Stimulated activated CD4-positive, alpha-beta T cell treated with anti-CD3 and anti-CD28 coated beads, Interleukin-2, amount 100 ng/mL, for 4 hours (primary cell): ENCODE measurements at regions not wholly inside any gene's neighbourhood (a gene's known extent, or its start where the extent isn't known, plus 50 kb on each side); places are given as distances from the start of the nearest gene placed in this dataset.

ENCODE experiments used
- DNase-seq: peaks from one replicate; pipeline ENCODE4 v3.0.0-alpha.2; 2020; ENCODE audit warnings: low read depth

DNA sequence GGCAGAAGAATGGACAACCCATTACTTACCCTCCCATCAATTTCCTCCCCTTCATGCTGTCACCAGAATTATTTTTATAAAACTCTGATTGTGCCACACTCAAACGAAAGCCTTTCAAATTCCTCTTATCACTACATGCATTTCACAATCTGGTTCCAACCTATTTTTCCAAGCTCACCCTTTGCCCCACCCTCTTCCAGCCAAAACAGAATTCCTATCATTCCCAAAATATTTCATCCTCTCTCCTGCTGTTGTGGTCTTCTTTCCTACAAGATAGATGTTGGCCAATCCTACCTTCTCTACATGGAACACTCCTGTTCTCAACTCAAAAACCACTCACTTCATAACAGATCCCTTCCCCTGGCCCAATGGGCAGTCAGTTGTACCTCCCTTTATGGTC lies 111.5 kb downstream of the ELAPOR2 start:
- DNase-seq = no peak

DNA sequence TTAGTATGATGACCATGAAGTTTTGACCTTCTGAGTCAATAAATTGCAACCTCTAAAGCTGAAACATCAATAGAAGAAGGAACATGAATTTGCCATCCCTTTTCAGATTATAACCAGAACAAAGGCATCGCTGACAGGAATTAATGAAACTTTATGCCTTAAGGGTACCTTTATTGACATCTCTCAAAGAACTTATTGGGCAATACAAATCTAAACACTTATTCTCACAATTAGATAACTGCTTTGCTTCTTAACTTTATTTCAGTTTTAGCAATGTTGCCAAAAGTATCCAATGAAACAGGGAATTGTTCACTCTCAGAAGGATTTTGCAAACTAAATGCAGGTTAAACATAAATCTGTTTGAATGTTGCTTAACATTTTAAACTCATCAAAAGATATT lies 116.0 kb downstream of the ELAPOR2 start:
- no peak for DNase-seq

DNA sequence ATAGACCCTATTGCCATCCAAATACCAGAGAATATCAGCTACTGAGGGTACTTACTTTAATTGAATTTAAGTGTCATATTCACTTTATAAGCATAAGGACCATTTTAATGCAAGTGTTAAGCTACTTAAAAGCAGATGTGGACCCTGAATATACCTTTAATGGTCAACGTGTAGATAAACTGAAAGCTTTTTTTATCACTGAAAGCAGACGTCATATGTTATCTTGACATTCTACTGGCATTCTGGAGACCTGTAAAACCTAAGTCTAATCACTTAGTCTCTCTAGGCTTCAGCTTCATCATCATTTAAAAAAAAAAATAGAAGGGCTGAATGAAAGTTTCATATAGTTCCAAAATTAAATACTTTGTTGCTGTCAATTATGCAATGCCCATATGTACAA lies 116.5 kb downstream of the ELAPOR2 start:
- no peak for DNase-seq

DNA sequence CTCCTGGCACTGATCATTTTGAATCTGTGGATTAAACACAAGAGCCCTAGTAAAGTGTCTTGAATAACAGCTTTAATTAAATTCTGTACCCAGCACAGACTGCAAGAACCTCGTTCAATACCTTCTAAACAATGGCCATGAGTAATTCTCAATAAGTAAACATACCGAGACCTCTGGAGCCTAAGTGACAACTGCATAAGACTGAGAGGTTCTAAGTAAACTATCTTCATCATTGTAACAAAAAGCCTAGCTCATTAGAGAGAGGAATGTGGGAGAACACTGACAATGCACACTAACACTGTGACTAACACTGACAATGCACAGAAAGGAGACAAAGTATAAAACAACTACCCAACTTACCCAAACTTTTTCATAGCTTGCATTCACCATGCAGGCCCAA lies 117.4 kb downstream of the ELAPOR2 start:
- no peak for DNase-seq

DNA sequence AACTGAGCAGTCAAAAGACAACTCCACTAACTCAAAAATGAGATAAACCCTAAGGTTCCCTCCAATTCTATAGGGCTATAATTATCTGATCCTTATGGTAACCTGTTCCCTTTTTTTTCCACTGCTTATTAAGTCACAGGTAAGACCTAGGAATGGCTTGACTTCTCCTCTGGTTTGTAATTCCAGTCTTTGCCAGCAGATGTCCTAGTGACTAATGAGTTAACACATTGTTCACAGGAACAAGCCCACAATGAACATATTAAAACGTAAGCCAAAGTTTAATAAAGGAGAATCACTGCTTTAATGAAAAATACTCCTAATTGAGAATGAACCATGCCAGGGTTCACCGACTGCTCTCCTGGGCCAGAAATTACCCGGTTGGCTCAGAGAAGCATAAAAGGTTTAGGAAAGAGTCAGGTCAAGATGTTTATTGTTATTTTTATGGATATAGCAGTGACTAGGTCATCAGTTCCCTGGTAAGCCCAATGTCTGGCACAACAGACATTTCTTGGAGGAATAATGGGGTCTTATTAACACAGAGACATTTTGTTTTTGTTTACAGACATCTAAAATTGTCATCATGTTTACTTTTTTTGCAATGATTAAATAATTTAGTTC lies 120.1 kb downstream of the ELAPOR2 start:
- DNase-seq = peak; percentile 41

DNA sequence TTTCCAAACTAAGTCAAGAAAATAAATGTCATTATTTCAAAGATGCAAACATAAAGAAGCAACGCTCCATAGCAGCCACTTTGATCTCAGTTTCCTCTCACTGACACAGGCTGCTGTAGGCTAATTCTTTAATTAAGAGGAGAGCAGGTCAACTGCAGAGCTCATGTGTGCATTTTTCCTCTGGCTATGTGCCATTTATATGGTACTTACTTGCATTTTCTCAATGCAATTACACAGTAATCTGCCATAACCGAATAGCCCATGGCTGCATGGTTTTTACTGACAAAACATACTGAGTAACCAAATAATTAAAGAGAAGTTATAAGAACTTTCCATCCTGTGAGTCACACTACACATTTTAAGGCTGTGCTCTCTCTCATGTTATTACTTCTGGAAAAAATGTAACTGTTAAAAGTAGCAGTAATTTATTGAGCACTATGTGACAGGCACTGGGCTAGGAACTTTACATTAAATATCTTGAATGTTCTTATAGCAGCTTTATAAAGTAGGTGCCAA lies 122.0 kb downstream of the ELAPOR2 start:
- DNase-seq = no peak

DNA sequence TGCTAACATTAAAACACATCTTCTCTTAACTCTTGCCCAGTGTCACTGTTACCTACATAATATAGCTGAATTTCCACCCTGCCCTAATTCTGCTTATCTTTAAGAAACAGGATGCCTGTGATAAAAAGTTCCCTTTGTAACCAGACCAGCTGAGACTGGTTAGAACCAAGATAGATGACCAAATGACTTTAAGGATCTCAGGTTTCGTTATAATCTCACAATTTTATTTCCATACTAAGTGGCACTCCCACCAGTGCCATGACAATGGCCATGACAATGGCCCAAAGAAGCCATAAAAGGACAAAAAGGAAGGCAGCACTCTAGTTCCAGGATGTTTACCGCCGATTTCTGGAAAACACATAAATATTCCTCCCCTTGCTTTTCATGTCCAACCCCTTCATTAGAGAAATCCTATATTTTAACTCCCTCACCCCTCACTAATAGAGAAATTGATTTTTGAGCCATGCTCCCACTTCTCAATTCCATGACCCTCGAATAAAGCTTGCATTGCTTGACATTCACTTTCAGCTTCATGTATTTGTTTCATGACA lies 126.1 kb downstream of the ELAPOR2 start:
- DNase-seq = no peak

DNA sequence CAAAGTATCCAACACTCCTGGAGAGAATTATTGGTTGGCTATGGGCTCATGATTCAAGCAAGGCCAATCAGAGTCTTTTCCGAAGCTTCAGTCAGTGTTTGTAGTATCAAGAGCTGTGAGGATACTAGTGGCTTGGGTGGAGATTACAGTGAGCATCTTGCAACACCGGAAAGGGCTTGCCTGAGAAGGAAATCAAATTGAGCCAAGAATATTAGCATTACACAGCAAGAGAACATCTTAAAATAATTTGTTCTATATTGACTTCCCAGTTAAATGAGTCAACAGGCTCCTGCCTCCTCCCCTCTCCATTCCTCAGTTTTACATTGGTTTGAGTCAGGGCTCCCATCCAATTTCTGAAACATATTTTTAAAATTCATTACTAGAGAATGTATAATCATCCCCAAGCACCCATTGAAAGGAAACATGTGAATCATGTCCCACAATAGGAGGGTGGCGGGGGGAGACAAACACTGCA lies 127.4 kb downstream of the ELAPOR2 start:
- DNase-seq = no peak

DNA sequence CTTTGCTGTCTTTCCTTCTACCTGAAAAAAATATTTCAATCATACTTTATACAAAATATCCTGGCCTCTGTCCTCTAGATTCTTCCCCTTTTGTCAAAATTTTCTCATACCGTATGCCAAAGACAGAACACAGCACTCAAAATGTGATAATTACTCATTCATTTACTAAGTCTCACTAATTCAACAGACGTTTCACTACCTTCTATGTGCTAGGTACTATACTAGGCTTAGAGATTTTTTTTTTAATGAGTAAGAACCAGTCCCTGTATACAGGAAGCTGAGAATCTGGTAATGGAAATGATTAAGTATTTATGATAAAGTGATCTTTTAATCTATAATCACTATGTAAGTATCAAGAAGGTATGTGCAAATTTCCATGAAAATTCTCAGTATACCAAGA lies 128.0 kb downstream of the ELAPOR2 start:
- no peak for DNase-seq

DNA sequence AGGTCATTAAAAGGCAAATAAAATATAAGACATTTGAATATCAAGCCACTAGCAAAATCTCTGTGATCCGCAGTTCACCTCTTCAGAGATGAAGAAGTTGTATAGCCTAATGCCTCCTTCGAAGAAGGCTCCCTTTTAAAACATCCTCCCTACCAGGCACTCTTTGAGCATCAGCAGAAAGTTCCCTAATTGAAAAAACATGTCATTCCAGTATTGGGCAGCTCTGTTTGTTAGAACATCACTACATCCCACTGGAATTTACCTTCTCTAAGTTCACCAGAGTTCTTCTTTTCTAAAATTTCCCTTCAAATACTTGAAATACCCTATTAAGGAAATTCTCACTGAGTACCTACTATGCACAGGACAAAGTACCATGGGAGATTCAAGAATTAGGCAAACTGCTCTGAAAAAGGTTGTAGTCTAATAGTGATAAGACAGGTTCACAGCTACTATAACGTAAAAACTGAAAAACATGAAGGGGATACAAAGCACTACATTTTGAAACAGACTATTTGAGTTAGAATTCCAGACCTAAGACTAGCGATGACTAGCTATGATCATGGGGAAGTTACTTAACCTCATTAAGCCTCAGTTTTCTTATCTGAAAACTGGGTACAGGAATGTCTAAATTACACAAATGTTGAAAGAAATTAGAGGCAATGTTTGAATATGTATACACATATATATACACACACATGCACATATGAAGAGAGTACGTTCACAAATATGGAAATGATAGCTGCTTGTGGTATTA lies 128.7 kb downstream of the ELAPOR2 start:
- no peak for DNase-seq

DNA sequence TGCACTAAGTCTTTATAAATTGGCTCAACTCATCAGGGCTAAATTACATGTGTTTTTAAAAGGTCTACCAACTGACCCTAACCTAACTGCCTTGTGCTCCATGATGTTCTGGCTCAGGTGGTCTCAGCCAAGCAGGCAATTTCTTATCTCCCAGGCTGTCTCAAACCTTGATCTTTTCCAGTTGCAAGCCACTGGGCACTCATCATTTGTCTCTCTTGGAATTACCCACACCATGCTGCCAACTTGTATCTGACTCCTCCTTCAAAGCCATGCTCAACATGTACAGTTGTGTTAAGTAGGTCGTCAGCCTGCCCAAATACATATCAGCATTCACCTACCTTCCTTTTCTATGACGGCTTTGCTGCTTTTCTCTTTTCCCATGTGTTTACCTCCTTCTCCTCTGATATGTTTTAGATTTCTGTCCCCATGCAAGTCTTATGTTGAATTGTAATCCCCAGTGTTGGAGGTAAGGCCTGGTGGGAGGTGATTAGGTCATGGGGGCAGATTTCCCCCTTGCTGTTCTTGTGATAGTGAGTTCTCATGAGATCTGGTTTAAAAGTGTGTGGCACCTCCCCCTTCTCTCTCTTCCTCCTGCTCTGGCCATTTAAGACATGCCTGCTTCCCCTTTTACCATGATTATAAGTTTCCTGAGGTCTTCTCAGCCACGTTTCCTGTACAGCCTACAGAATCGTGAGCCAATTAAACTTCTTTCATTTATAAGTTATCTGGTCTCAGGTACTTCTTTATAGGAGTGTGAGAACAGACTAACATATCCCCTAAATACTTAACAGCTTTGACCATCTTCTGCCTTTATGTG lies 130.0 kb downstream of the ELAPOR2 start:
- no peak for DNase-seq

DNA sequence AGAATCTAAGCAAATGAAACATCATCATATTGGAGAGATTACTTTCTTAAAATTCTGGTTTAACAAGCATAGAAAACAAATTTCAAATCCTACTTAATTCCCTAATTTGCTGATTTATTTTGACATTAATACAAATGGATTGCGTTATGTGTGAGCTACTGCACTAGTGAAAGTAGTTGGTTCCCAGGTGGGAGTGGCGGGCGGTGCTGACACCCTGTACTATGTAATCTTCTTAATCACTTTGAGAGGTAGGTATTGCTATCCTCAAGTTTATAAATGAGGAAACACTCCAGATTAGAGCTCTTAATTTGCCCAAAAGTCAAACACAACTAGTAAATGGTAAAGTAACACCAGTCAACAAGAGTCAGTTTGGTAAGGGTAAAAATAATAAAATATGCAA lies 131.1 kb downstream of the ELAPOR2 start:
- DNase-seq = no peak

DNA sequence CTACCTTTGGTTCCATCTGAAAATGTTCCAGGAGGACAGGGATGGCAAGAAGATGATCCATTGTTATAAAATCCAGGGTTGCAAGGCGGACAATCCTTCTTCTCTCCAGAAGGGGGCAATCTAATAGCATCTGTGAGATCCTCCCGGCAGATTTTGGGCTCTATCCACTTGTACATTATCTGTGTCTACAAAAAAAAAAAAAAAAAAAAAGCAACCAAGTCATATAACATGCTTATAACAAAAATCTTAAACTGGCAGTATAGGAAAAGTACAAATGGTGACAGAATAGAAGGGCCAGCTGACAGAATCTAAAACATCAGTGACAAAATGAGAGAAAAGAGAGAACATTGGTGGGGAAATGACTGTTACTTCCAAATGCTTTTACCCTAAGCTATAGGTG lies 132.7 kb downstream of the ELAPOR2 start:
- peak; percentile 6 for DNase-seq

DNA sequence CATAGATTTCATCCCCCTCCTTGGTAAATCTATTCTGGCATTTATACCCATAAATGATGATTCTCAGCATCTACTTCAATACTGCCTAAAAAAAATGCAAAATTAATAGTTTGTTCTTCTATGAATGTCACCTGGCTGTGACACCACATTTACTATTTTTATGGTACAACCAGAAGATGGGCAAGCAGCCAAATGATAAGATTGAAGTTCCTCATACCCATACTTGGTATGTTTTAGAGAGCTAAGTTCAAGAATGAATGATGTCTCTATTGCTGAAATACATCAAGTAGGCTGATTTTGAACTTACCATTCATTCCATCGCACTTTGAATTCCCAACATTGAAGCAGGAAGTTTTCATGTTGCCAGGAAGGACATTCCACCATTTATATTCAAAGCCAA lies 134.2 kb downstream of the ELAPOR2 start:
- DNase-seq = no peak

DNA sequence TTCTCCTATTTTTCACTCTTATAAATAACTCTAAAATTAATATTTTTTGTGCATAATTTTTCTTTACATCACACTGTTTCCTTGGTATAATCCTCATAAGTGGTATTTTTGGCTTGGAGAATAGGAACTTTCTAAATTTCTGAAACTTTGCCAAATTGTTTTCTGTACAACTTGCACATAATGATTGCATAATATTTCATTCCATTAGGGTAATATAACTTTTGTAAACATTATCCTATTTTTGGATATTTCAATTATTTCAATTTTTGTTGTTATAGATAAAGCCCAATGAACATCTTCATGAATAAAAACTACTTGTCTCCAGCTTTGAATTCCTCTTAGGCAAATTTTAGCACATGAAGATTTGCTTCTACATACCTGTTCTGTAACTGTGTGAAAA lies 135.9 kb downstream of the ELAPOR2 start:
- no peak for DNase-seq

DNA sequence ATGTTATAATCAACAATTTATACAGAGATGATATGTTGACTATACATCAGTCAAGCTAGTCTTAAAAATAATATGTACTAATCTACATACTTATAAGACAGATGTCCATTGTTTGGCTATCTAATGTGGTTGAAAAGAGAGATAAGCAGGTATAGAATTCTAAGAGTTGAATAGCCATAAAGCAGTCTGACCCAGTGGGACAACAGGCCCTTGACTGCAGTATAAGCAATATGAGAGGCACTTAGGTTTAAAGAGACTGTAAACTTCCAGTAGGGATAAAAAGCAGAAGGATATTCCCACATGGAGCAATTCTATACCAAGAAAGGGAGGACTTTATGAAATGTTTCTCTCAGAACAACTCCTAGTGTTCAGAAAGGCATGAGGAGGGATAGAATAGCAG lies 139.3 kb downstream of the ELAPOR2 start:
- DNase-seq = no peak

DNA sequence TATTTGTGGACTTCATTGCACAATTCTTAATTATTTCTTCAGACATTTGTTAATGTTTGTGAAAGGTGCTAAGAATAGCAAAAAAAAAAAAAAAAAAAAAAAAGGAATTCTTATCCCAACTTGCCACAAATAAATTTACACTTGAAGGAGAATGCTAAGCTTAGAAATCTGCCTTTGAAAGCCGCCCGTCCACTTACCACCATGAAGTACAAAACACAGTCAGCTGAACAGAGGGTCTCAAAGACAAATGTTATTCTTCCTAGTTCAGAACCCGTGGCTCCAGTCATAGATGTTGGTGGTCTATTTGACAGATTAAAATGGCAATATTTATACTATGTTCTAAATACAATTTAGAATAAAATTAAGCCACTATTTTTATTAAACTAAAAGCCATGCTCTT lies 141.2 kb downstream of the ELAPOR2 start:
- no peak for DNase-seq

DNA sequence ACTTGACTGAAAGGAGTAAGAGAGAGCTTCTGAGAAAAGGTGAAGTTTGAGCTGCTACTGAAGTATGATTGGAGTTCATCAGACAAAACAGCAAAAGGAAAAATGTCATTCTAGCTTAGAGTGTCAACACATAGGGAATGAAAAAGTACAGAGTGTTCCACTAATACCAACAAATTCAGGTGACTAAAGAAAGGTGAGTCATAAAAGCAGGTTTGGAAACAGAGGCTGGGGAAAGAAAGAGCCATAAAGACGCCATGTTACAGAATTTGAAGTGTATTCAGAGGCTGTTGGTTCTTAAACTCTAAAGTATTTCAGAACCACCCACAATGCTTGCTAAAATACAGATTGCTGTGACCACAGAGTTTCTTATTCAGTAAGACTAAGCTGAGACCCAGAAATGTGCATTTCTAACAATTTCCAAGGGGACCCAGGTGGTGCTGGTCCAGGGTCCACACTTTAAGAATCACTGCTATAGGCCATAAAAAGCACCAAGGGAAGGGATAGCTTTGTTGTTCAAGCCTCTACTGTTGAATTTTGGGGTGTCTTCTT lies 143.1 kb downstream of the ELAPOR2 start:
- no peak for DNase-seq

DNA sequence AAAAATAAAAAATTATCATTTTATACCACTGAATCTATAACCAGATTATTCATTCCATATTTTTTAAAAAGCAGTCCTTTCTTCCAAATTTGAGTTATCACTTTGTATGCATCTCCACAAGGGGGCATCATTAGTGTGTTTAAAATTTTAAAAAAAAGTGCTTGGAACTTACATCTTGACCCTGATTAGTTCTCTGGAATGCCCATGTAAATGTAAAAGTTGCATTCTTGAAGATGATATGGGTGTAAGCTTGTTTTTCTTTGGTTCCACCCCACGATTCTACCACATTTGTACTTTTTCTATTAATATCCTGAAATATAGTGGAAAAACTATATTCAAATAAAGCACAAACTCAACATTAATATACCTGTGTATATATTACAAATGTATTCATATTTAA lies 144.9 kb downstream of the ELAPOR2 start:
- DNase-seq = no peak
